ENCODE measurements at regions not wholly inside any gene's neighbourhood (a gene's known extent, or its start where the extent isn't known, plus 50 kb on each side); places are given as distances from the start of the nearest gene placed in this dataset.

DNA sequence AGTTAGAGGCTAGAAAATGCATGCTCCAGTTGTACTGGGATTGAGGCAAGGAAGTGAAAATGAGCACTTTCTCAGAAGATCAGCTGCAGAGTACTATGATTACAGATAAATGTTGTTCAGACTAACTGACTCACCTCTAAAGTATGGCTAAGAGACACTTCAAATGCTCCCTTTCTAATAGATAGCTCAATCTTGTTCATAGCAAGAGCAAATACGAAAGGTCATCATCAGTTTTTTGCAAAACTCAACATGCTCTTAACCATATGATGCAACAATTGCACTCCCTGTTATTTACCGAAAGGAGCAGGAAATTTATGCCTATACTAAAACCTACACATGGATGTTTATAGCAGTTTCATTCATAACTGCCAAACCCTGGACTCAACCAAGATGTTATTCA, 838.4 kb upstream of the INTU start:
- Mint-ChIP-seq H3K27me3 (ENCODE audit: unreplicated experiment) (no peaks in the 10 kb centered on the region), H3K36me3 (ENCODE audit: low read depth, unreplicated experiment) (no peaks in the 10 kb centered on the region), H3K4me3 (ENCODE audit: unreplicated experiment) (no peak overlapping the region), H3K9me3 (ENCODE audit: unreplicated experiment) (no peaks in the 10 kb centered on the region), H3K4me1 (ENCODE audit: unreplicated experiment) (no peaks in the 10 kb centered on the region), H3K27ac (ENCODE audit: unreplicated experiment) (no peak overlapping the region)
- no peak for DNase-seq (ENCODE audit: low spot score)
- TF ChIP-seq, protein P1, sequence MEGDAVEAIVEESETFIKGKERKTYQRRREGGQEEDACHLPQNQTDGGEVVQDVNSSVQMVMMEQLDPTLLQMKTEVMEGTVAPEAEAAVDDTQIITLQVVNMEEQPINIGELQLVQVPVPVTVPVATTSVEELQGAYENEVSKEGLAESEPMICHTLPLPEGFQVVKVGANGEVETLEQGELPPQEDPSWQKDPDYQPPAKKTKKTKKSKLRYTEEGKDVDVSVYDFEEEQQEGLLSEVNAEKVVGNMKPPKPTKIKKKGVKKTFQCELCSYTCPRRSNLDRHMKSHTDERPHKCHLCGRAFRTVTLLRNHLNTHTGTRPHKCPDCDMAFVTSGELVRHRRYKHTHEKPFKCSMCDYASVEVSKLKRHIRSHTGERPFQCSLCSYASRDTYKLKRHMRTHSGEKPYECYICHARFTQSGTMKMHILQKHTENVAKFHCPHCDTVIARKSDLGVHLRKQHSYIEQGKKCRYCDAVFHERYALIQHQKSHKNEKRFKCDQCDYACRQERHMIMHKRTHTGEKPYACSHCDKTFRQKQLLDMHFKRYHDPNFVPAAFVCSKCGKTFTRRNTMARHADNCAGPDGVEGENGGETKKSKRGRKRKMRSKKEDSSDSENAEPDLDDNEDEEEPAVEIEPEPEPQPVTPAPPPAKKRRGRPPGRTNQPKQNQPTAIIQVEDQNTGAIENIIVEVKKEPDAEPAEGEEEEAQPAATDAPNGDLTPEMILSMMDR (IDR thresholded peaks at IDR 0.05; ENCODE audit: unreplicated experiment), result no peak

DNA sequence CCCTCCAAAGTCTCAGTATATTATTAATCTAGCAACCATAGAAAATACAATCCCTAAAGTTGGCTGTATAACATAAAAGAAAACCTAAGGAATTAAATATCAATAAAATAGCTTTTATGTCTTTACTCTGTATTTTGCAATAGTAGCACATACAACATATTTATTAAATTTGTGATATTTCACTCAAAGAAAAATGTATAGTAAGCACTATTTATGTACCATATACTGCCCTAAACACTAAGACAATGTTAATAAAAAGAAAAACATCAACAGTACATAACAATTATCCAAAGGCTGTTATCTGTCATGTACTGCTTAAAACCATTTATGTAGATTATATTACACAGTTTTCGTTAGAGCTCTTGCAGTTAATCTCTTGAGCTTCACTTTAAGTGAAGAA, 834.5 kb upstream of the INTU start:
- Mint-ChIP-seq H3K4me3 (ENCODE audit: unreplicated experiment) (no peak overlapping the region), H3K27ac (ENCODE audit: unreplicated experiment) (no peak overlapping the region), H3K36me3 (ENCODE audit: low read depth, unreplicated experiment) (no peaks in the 10 kb centered on the region), H3K4me1 (ENCODE audit: unreplicated experiment) (no peaks in the 10 kb centered on the region), H3K27me3 (ENCODE audit: unreplicated experiment) (no peaks in the 10 kb centered on the region), H3K9me3 (ENCODE audit: unreplicated experiment) (no peaks in the 10 kb centered on the region)
- no peak for DNase-seq (ENCODE audit: low spot score)
- TF ChIP-seq, protein P1 (IDR thresholded peaks at IDR 0.05; ENCODE audit: unreplicated experiment), result no peak

DNA sequence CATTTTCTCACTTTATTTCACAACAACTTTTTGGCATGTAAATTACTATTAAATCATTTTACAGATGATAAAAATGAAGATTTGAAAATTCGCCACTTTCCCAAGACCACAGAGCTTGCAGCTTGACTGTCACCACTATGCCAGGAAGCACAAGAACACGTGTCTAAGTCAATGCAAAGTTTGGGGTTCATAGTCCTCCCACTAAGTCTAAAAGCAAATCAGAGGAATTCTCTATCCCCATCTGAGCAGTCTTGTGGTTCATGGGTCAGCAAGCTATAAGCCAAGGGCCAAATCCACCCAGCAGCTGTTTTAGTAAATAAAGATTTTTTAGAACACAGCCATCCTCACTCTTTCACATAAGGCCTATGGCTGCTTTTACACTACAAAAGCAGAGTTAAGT, 833.3 kb upstream of the INTU start:
- H3K4me3 Mint-ChIP-seq (ENCODE audit: unreplicated experiment), result no peak overlapping the region
- H3K27me3 Mint-ChIP-seq (ENCODE audit: unreplicated experiment), result no peaks in the 10 kb centered on the region
- H3K27ac Mint-ChIP-seq (ENCODE audit: unreplicated experiment), result no peak overlapping the region
- no peaks in the 10 kb centered on the region for H3K4me1 Mint-ChIP-seq (ENCODE audit: unreplicated experiment)
- no peaks in the 10 kb centered on the region for H3K36me3 Mint-ChIP-seq (ENCODE audit: low read depth, unreplicated experiment)
- no peak for DNase-seq (ENCODE audit: low spot score)
- no peaks in the 10 kb centered on the region for H3K9me3 Mint-ChIP-seq (ENCODE audit: unreplicated experiment)
- TF ChIP-seq, protein P1 (IDR thresholded peaks at IDR 0.05; ENCODE audit: unreplicated experiment), result no peak

DNA sequence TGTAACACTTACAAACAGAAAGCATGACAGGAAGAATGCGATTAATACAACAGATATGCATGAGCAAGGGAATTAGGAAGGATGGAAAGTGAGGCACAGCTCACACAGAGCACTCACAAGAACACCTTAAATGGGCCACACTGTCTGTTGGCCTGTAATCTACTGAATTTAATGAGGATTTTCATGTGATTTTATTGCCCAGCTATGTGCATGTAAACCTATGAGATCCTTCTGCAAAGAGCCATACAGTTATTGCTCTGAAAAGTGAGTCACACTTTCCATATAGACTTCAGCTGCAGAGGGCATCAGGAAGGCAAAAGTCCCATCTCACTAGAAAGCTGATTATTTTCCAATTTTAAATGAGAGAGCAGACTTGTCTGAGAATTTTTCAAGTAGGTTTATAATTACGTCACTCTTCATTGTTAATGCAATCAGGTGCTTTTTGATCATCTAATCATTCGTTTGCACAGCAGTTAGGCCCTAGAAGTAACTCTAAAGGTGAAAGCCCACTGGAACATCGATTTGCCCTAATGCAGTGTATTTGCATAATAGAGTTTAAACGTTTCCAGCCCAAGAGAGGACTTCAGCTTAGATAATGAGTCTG, 832.7 kb upstream of the INTU start:
- H3K27me3 Mint-ChIP-seq (ENCODE audit: unreplicated experiment), result no peaks in the 10 kb centered on the region
- no peak overlapping the region for H3K4me3 Mint-ChIP-seq (ENCODE audit: unreplicated experiment)
- no peaks in the 10 kb centered on the region for H3K36me3 Mint-ChIP-seq (ENCODE audit: low read depth, unreplicated experiment)
- DNase-seq (ENCODE audit: low spot score), result no peak
- no peaks in the 10 kb centered on the region for H3K4me1 Mint-ChIP-seq (ENCODE audit: unreplicated experiment)
- no peaks in the 10 kb centered on the region for H3K9me3 Mint-ChIP-seq (ENCODE audit: unreplicated experiment)
- TF ChIP-seq, protein P1 (IDR thresholded peaks at IDR 0.05; ENCODE audit: unreplicated experiment), result no peak
- no peak overlapping the region for H3K27ac Mint-ChIP-seq (ENCODE audit: unreplicated experiment)

DNA sequence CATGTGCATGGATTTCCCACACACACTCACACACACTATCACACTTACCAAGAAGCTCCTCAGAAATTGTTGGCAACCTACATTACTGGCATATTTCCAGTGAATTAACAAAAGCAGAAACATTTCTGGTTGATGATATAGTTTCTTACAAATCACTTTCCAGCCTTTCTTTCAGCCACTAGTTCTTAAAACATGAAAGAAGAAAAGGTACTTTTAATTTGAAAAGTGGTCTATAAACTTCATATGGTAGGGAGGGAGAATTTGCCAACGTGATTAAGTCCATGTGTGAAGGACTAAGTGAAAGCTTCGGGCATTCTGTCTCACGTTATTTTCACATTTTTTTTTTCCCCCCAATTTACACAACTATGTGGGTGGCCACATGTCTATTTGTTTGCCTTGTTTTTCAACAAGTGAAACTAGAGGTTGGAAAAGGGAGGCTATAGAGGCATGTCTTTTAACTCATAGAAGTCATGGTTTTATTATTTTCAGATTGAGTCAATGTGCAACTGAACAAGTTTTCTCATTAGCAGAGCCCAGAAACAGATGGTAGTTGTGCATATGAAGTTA, 832.1 kb upstream of the INTU start:
- Mint-ChIP-seq H3K27ac (ENCODE audit: unreplicated experiment) (no peak overlapping the region), H3K4me3 (ENCODE audit: unreplicated experiment) (no peak overlapping the region), H3K9me3 (ENCODE audit: unreplicated experiment) (no peaks in the 10 kb centered on the region), H3K36me3 (ENCODE audit: low read depth, unreplicated experiment) (no peaks in the 10 kb centered on the region), H3K4me1 (ENCODE audit: unreplicated experiment) (no peaks in the 10 kb centered on the region), H3K27me3 (ENCODE audit: unreplicated experiment) (no peaks in the 10 kb centered on the region)
- TF ChIP-seq, protein P1 (IDR thresholded peaks at IDR 0.05; ENCODE audit: unreplicated experiment), result no peak
- DNase-seq (ENCODE audit: low spot score), result no peak
